A673 (cell line): ENCODE measurements at regions not wholly inside any gene's neighbourhood (a gene's known extent, or its start where the extent isn't known, plus 50 kb on each side); places are given as distances from the start of the nearest gene placed in this dataset.
"Not testable (repeated sequence)": the region's sequence is repeated elsewhere in the genome, so short reads cannot be mapped to it uniquely, and the experiment has no call there.

Source experiments
- BruUV-seq: library from RNA; stranded (reverse); fragments of 400-500 nt; replicated peaks from 2 replicates; lab custom pipeline; 2021; lab: Mats Ljungman, UMichigan
- CTCF ChIA-PET: fragments of 300-600 bp; sonication (Branson Sonifier 250); formaldehyde crosslinking; loops from one replicate; lab custom pipeline; 2022; ENCODE audit warnings: antibody characterized with exemption; lab: Charles Lee
- POLR2A ChIA-PET: fragments of 300-600 bp; sonication (Branson Sonifier 250); formaldehyde crosslinking; loops from one replicate; lab custom pipeline; 2022; ENCODE audit warnings: antibody characterized with exemption; ENCODE audit not compliant: low non-redundant PET; lab: Charles Lee
- DNase-seq: peaks from one replicate; pipeline ENCODE4 v3.0.0-alpha.2; 2015; ENCODE audit warnings: low spot score
- H3K27ac ChIP-seq: fragments of 200-600 bp; sonication (generic); 2 replicates; pipeline ENCODE4 v1.5.1; 2016; ENCODE audit warnings: mixed run types, low read depth, mild to moderate bottlenecking, mixed read lengths, antibody characterized with exemption, low read length; ENCODE audit not compliant: poor library complexity, severe bottlenecking
- H3K27me3 ChIP-seq: fragments of 200-600 bp; sonication (generic); replicated peaks from 2 replicates; pipeline ENCODE4 v1.6.1; 2017; ENCODE audit warnings: mixed run types, low read depth, mild to moderate bottlenecking, mixed read lengths, antibody characterized with exemption, low read length; ENCODE audit not compliant: insufficient read depth, poor library complexity
- H3K36me3 ChIP-seq: fragments of 200-600 bp; sonication (generic); 2 replicates; pipeline ENCODE4 v1.6.1; 2016; ENCODE audit warnings: mixed run types, mild to moderate bottlenecking, mixed read lengths, antibody characterized with exemption, low read length; ENCODE audit not compliant: insufficient read depth, poor library complexity, severe bottlenecking
- H3K4me1 ChIP-seq: fragments of 200-600 bp; sonication (generic); 2 replicates; pipeline ENCODE4 v1.6.1; 2017; ENCODE audit warnings: mixed run types, mild to moderate bottlenecking, mixed read lengths, antibody characterized with exemption, low read length; ENCODE audit not compliant: insufficient read depth, poor library complexity, severe bottlenecking
- H3K4me3 ChIP-seq: fragments of 200-600 bp; sonication (generic); 2 replicates; pipeline ENCODE4 v1.5.1; 2016; ENCODE audit warnings: low read depth, mixed run types, mild to moderate bottlenecking, mixed read lengths, low read length; ENCODE audit not compliant: poor library complexity, severe bottlenecking
- H3K9me3 ChIP-seq: fragments of 200-600 bp; sonication (generic); 2 replicates; pipeline ENCODE4 v1.6.1; 2016; ENCODE audit warnings: mixed run types, low read depth, mild to moderate bottlenecking, mixed read lengths, antibody characterized with exemption, low read length; ENCODE audit not compliant: poor library complexity, severe bottlenecking
- EZH2 ChIP-seq: fragments of 200-600 bp; sonication (generic); IDR thresholded peaks from 2 replicates; pipeline ENCODE4 v1.6.1; 2017; ENCODE audit warnings: borderline replicate concordance, low read depth, mild to moderate bottlenecking, mixed read lengths, antibody characterized with exemption, low read length; ENCODE audit not compliant: poor library complexity, severe bottlenecking
- intact Hi-C: fragments of 100-400 bp; cut with micrococcal nuclease; formaldehyde crosslinking; loops from one replicate; pipeline ENCODE4 v1.10.0; 2022; ENCODE audit not compliant: unreplicated experiment
- TF ChIP-seq, protein P1 (sequence below): fragments of 300-800, 200-600 bp; sonication (generic); conservative IDR thresholded peaks from 2 replicates; pipeline ENCODE4 v1.5.1; 2017; ENCODE audit warnings: low read depth, mild to moderate bottlenecking, antibody characterized with exemption, low read length, moderate library complexity, mixed read lengths

DNA sequence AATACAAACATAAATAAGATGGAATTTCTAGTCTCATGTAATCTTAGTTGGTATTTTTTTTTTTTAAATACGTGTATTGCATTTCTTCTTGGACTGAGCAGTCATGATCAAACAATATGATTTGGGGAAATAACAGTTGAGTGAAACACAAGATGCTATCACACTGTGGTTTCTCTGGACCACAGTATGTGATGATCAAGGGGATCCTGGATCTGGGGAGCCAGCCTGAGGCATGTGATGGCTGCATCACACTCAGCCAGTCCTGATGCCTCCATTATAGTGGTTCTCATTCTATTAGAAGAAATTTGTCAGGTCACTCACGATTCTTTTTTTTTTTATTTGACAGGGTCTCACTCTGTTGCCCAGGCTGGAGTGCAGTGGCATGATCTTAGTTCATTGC lies 495.9 kb upstream of the POT1 start:
- ChIA-PET CTCF (no interaction called here), POLR2A (no interaction called here)

DNA sequence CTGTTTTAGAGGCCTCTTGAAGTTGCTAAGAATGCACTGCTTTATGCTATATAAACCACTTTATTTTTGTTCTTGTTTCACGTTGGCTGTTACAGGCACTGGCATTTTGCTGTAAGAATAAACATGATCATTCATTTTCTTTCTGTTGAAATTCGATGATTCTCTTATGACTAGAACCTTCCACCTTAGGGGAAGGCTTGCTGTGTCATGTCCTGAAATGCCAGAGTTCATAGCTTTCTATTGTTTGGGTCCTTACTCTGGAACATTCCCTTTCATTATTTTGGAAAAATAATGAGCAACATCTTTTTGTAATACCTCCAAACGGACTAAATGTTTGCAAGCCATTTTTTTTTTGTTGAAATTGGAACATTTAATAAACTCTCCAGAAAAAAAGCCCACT lies 495.1 kb upstream of the POT1 start:
- BruUV-seq, result no TSS peak
- POLR2A ChIA-PET, result no interaction called here
- Histone ChIP-seq H3K4me3 (no peak overlapping the region), H3K27me3 (no peaks in the 10 kb centered on the region), H3K4me1 (no peaks in the 10 kb centered on the region), H3K36me3 (no peaks in the 10 kb centered on the region), H3K27ac (no peak overlapping the region), H3K9me3 (no peaks in the 10 kb centered on the region)
- TF ChIP-seq, protein P1, sequence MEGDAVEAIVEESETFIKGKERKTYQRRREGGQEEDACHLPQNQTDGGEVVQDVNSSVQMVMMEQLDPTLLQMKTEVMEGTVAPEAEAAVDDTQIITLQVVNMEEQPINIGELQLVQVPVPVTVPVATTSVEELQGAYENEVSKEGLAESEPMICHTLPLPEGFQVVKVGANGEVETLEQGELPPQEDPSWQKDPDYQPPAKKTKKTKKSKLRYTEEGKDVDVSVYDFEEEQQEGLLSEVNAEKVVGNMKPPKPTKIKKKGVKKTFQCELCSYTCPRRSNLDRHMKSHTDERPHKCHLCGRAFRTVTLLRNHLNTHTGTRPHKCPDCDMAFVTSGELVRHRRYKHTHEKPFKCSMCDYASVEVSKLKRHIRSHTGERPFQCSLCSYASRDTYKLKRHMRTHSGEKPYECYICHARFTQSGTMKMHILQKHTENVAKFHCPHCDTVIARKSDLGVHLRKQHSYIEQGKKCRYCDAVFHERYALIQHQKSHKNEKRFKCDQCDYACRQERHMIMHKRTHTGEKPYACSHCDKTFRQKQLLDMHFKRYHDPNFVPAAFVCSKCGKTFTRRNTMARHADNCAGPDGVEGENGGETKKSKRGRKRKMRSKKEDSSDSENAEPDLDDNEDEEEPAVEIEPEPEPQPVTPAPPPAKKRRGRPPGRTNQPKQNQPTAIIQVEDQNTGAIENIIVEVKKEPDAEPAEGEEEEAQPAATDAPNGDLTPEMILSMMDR, result no peak
- TF ChIP-seq EZH2, result no peak
- intact Hi-C loops, result no loop called here
- CTCF ChIA-PET, result no interaction called here
- no peak for DNase-seq

More for the DNA sequence above, 495.9 kb upstream of the POT1 start:
- Histone ChIP-seq H3K36me3 (no peaks in the 10 kb centered on the region), H3K4me3 (no peak overlapping the region), H3K4me1 (no peaks in the 10 kb centered on the region), H3K27ac (no peak overlapping the region), H3K9me3 (no peaks in the 10 kb centered on the region), H3K27me3 (no peaks in the 10 kb centered on the region)
- no TSS peak for BruUV-seq
- TF ChIP-seq EZH2, result no peak
- TF ChIP-seq, protein P1, result no peak
- no peak for DNase-seq
- intact Hi-C loops, result no loop called here

DNA sequence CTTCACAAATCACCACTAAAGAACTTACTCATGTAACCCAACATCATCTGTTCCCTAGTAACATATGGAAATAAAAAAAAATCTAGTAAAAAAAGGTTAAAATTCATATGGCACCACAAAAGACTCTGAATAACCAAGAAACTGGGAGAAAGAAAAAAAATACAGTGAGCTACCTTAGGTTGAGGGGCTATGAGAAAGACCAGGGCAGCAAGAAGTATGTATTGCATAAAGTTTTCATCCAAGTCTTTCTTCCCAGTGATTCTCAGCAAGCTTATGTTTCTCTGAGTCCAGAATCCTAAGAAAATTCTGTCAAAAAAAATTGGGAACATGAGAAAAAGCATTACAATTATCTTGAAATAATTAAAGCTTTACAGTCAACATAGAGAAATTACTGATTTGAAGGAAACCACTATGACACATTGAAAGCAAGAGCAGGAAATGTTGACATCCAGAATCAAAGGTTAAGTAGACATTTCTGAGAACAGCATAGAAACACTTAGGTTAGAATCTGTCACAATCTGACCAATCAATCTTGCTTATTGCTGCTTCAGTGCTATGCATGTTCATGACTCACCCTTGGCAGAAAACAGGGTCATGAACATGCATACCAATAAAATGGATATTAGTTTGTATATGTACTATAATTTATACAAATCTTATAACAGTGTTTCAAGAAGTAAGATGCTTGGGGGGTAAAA lies 494.0 kb upstream of the POT1 start:
- no peak overlapping the region for H3K4me3 ChIP-seq
- POLR2A ChIA-PET, result no interaction called here
- no peaks in the 10 kb centered on the region for H3K36me3 ChIP-seq
- no peaks in the 10 kb centered on the region for H3K9me3 ChIP-seq
- H3K27me3 ChIP-seq, result no peaks in the 10 kb centered on the region
- TF ChIP-seq, protein P1, result no peak
- no peak for TF ChIP-seq EZH2
- BruUV-seq, result no TSS peak
- H3K27ac ChIP-seq, result no peak overlapping the region
- DNase-seq, result peak; percentile 12
- intact Hi-C loops, result no loop called here
- CTCF ChIA-PET, result no interaction called here
- no peaks in the 10 kb centered on the region for H3K4me1 ChIP-seq

DNA sequence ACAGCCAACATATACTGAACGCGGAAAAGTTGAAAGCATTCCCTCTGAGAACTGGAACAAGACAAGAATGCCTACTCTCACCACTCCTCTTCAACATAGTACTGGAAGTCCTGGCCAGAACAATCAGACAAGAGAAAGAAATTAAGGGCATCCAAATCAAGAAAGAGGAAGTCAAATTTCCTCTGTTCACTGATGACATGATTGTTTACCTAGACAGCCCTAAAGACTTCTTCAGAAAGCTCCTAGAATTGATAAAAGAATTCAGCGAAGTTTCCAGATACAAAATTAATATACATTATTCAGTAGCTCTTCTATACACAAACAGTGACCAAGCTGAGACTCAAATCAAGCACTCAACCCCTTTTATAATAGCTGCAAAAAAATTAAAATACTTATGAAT lies 491.8 kb upstream of the POT1 start:
- H3K4me3 ChIP-seq, H3K27ac ChIP-seq, H3K4me1 ChIP-seq, H3K9me3 ChIP-seq, DNase-seq, POLR2A ChIA-PET, BruUV-seq, H3K36me3 ChIP-seq, H3K27me3 ChIP-seq, CTCF ChIA-PET, intact Hi-C loops: not testable (repeated sequence)
